GF-D8 (cell line): ENCODE measurements at regions not wholly inside any gene's neighbourhood (a gene's known extent, or its start where the extent isn't known, plus 50 kb on each side); places are given as distances from the start of the nearest gene placed in this dataset.
A peak's percentile ranks its signal among the peaks of the same experiment; 100 is the strongest.
"Not testable (repeated sequence)": the region's sequence is repeated elsewhere in the genome, so short reads cannot be mapped to it uniquely, and the experiment has no call there.

Experiments
- DNase-seq: peaks from one replicate; lab custom pipeline; 2025; lab: John Stamatoyannopoulos, UW

- no peak for DNase-seq
These were observed 263.0 kb upstream of the TRIB2 start for GRCh38 chr2:12453731-12454130.

GRCh38 chr2:12455661-12456060 lies 261.1 kb upstream of the TRIB2 start:
- DNase-seq: no peak

- peak; percentile 89 for DNase-seq
These were observed 260.2 kb upstream of the TRIB2 start for GRCh38 chr2:12456293-12457106.

GRCh38 chr2:12457831-12458230 lies 258.9 kb upstream of the TRIB2 start:
- no peak for DNase-seq

- DNase-seq: no peak
These were observed 253.5 kb upstream of the TRIB2 start for GRCh38 chr2:12463189-12463588.

- no peak for DNase-seq
These were observed 251.1 kb upstream of the TRIB2 start for GRCh38 chr2:12465631-12466135.

- DNase-seq: no peak
These were observed 249.4 kb upstream of the TRIB2 start for GRCh38 chr2:12467303-12467702.

GRCh38 chr2:12469141-12469561 lies 247.6 kb upstream of the TRIB2 start:
- DNase-seq: no peak

- not testable (repeated sequence) for DNase-seq
These were observed 244.5 kb upstream of the TRIB2 start for GRCh38 chr2:12472265-12472664.

GRCh38 chr2:12478151-12479064 lies 238.3 kb upstream of the TRIB2 start:
- no peak for DNase-seq

- no peak for DNase-seq
These were observed 237.6 kb upstream of the TRIB2 start for GRCh38 chr2:12479065-12479601.

GRCh38 chr2:12484536-12485115 lies 232.1 kb upstream of the TRIB2 start:
- no peak for DNase-seq

- DNase-seq: no peak
These were observed 230.3 kb upstream of the TRIB2 start for GRCh38 chr2:12486205-12487118.

- no peak for DNase-seq
These were observed 229.3 kb upstream of the TRIB2 start for GRCh38 chr2:12487253-12488004.

GRCh38 chr2:12488352-12489318 lies 228.1 kb upstream of the TRIB2 start:
- no peak for DNase-seq

- no peak for DNase-seq
These were observed 226.1 kb upstream of the TRIB2 start for GRCh38 chr2:12490641-12491040.

- not testable (repeated sequence) for DNase-seq
These were observed 224.4 kb upstream of the TRIB2 start for GRCh38 chr2:12492360-12492759.

- no peak for DNase-seq
These were observed 223.7 kb upstream of the TRIB2 start for GRCh38 chr2:12493031-12493513.
